HEK293T (cell line): ENCODE measurements at regions not wholly inside any gene's neighbourhood (a gene's known extent, or its start where the extent isn't known, plus 50 kb on each side); places are given as distances from the start of the nearest gene placed in this dataset.

Source experiments
- ARNT ChIP-seq: fragments of 450-650 bp; IDR thresholded peaks from 2 replicates; pipeline ENCODE4 v1.6.1; 2017; ENCODE audit warnings: mild to moderate bottlenecking
- BHLHE40 ChIP-seq: fragments of 450-650 bp; IDR thresholded peaks from 2 replicates; pipeline ENCODE4 v1.6.1; 2016; ENCODE audit warnings: mild to moderate bottlenecking, moderate library complexity, borderline replicate concordance
- CTBP1 ChIP-seq: fragments of 450-650 bp; IDR thresholded peaks from 2 replicates; pipeline ENCODE4 v1.6.1; 2016; ENCODE audit warnings: borderline replicate concordance
- FOXA1 ChIP-seq: fragments of 450-650 bp; IDR thresholded peaks from 2 replicates; pipeline ENCODE4 v1.6.1; 2016; ENCODE audit warnings: mild to moderate bottlenecking
- FOXK2 ChIP-seq: fragments of 450-650 bp; IDR thresholded peaks from 2 replicates; pipeline ENCODE4 v1.6.1; 2016; ENCODE audit warnings: mild to moderate bottlenecking
- FOXM1 ChIP-seq: fragments of 450-650 bp; IDR thresholded peaks from 2 replicates; pipeline ENCODE4 v1.6.1; 2017; ENCODE audit warnings: mild to moderate bottlenecking, borderline replicate concordance
- HDGF ChIP-seq: fragments of 450-650 bp; IDR thresholded peaks from 2 replicates; pipeline ENCODE4 v1.6.1; 2017; ENCODE audit warnings: antibody characterized with exemption, borderline replicate concordance
- L3MBTL2 ChIP-seq: fragments of 450-650 bp; conservative IDR thresholded peaks from 2 replicates; pipeline ENCODE4 v1.6.1; 2016; ENCODE audit warnings: mild to moderate bottlenecking
- LEF1 ChIP-seq: fragments of 450-650 bp; IDR thresholded peaks from 2 replicates; pipeline ENCODE4 v1.6.1; 2017; ENCODE audit warnings: mild to moderate bottlenecking, borderline replicate concordance
- NFRKB ChIP-seq: fragments of 450-650 bp; IDR thresholded peaks from 2 replicates; pipeline ENCODE4 v1.6.1; 2016; ENCODE audit warnings: mild to moderate bottlenecking, moderate library complexity
- SP1 ChIP-seq: fragments of 450-650 bp; IDR thresholded peaks from 2 replicates; pipeline ENCODE4 v1.6.1; 2017
- SUZ12 ChIP-seq: fragments of 450-650 bp; IDR thresholded peaks from 2 replicates; pipeline ENCODE4 v1.6.1; 2016; ENCODE audit warnings: mild to moderate bottlenecking
- TARDBP ChIP-seq: fragments of 450-650 bp; IDR thresholded peaks from 2 replicates; pipeline ENCODE4 v1.6.1; 2016
- ZNF384 ChIP-seq: fragments of 450-650 bp; IDR thresholded peaks from 2 replicates; pipeline ENCODE4 v1.6.1; 2016

DNA sequence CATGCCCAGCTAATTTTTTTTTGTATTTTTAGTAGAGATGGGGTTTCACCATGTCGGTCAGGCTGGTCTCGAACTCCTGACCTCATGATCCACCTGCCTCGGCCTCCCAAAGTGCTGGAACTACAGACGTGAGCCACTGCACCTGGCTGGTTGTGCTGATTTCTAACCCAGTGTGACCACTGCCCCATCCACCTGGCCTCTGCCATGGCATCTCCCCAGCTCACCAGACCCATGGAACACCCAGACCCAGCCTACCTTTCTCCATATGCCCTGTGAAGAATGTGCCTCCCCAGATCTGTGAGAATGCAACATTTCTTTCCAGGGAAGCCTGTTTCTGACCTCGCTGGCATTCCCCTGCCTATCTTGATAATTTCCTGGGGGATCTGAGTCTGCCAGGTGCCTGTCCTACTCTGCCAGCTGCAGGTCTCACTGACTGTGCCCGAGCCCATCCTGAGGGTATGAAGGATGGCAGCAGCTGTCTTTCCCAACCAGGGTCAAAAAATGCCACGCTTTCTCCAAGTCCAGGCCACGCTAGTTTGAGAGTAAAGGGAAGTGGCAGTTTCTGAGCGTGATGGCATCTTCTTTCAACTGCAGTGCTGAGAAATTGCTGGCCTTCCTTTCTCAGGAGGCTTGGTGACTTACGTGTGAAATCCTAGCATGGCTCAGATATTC lies 324.4 kb upstream of the ZNF32 start:
- TF ChIP-seq CTBP1 (no peak), HDGF (no peak), ZNF384 (no peak), SP1 (no peak), SUZ12 (no peak), BHLHE40 (no peak), FOXK2 (no peak), L3MBTL2 (no peak), ARNT (no peak), FOXM1 (no peak), FOXA1 (no peak), LEF1 (no peak), TARDBP (no peak), NFRKB (no peak)
